H1 (cell line): ENCODE measurements at regions not wholly inside any gene's neighbourhood (a gene's known extent, or its start where the extent isn't known, plus 50 kb on each side); places are given as distances from the start of the nearest gene placed in this dataset.

Source experiments
- BACH1 ChIP-seq: IDR thresholded peaks from 2 replicates; pipeline ENCODE4 v1.6.1; 2012; ENCODE audit warnings: low read length, improper control_type of control experiment
- RFX5 ChIP-seq: IDR thresholded peaks from 2 replicates; pipeline ENCODE4 v1.6.1; 2011; ENCODE audit warnings: low read depth, low read length, improper control_type of control experiment, borderline replicate concordance
- SAP30 ChIP-seq: fragments of 300-600 bp; sonication (generic); IDR thresholded peaks from 2 replicates; pipeline ENCODE4 v1.7.1; 2012; ENCODE audit warnings: low read length, moderate library complexity, mild to moderate bottlenecking, inconsistent platforms; ENCODE audit not compliant: insufficient read depth, insufficient replicate concordance

DNA sequence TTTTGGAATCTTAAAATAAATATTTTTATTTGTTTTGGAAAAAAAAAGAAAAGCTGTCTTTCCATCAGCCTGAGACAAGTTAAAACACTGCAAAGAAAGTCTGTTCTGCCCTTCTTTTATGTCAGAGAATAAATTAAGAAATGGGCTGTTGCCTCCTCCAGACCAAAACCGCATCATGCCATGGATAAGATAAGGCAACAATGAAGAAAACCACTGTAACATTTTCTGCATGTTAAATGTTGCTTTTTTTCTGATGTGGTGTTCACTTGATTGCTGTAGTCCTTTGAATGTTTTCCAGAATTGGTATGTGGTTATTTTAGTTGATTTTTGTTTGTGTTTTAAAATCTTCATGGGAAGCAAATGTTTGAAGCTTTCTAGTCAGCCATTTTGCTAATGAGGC is 319.2 kb upstream of the CNTN5 start (continued):
- TF ChIP-seq SAP30 (no peak), RFX5 (no peak), BACH1 (no peak)
